IPS DF 4.7 (cell line): ENCODE measurements at regions not wholly inside any gene's neighbourhood (a gene's known extent, or its start where the extent isn't known, plus 50 kb on each side); places are given as distances from the start of the nearest gene placed in this dataset.
"Not testable (repeated sequence)": the region's sequence is repeated elsewhere in the genome, so short reads cannot be mapped to it uniquely, and the experiment has no call there.

Experiments
- DNase-seq: peaks from one replicate; pipeline ENCODE4 v3.0.0-alpha.2; 2013; ENCODE audit warnings: low spot score; ENCODE audit errors: extremely low read depth

DNA sequence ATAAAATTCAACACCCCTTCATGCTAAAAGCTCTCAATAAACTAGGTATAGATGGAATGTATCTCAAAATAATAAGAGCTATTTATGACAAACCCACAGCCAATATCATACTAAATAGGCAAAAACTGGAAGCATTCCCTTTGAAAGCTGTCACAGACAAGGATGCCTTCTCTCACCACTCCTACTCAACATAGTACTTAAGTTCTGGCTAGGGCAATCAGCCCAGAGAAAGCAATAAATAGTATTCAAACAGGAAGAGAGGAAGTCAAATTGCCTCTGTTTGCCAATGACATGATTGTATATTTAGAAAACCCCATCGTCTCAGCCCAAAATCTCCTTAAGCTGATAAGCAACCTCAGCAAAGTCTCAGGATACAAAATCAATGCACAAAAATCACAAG, 673.8 kb upstream of the IGFBP3 start:
- DNase-seq, result not testable (repeated sequence)

DNA sequence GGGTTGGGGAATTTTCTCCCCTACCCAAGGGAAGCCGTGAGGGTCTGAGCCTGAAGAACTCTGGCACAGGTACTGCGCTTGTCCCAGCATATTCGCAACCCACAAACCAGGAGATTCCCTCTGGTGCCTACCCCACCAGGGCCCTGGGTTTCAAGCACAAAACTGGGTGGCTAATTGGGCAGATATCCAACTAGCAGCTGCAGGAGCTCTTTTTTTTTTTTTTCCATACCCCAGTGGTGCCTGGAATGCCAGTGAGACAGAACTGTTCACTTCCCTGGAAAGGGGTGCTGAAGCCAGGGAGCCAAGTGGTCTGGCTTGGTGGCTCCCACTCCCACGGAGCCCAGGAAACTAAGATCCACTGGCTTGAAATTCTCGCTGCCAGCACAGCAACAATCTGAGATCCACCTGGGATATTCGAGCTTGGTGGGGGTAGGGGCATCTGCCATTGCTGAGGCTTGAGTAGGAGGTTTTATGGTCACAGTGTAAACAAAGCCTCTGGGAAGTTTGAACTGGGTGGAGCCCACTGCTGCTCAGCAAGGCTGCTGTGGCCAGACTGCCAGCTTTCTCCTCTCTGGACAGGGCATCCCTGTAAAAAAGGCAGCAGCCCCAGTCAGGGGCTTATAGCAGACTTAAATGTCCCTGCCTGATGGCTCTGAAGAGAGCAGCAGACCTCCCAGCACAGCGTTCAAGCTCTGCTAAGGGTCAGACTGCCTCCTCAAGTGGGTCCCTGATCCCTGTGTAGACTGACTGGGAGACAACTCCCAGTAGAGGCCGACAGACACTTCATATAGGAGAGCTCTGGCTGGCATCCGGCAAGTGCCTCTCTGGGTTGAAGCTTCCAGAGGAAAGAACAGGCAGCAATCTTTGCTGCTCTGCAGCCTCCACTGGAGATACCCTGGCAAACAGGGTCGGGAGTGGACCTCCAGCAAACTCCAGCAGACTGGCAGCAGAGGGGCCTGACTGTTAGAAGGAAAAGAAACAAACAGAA, 670.1 kb upstream of the IGFBP3 start:
- not testable (repeated sequence) for DNase-seq

DNA sequence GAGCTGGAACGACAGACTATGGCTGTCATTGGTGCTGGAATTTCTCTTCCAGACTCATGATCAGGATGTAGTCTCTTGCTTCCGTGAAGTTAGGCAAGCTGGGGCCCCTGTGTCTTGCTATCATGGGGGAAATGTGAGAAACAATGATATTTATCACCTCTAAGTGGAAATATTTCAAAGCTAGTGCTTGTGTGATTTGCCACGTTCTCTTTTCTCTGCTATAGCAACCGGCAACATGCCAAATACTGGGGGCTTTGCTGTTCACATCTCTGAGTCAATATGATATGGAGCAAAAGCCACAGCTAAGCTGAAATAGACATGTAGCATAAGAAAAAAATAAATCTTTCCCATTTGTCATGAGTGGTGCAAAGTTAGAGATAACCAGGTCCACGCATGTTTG, 668.2 kb upstream of the IGFBP3 start:
- DNase-seq, result no peak

DNA sequence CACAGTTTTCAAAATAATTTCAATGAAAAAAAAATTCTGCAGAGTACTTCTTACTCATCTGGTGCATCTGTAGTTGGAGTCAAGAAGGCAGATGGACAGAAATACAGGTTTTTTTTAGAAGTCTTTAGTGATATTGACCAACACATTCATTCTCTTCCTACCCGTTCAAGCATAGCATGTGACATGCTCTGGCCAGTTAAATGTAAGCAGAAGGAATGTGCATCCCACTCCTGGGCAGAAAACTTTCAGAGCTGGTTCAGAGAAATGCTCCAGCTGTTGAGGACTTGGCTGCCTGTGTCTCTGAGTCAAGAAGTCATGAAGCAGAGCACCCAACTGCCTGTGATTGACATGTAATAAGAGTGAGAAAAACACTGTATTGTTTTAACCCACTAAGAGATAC, 665.3 kb upstream of the IGFBP3 start:
- no peak for DNase-seq

DNA sequence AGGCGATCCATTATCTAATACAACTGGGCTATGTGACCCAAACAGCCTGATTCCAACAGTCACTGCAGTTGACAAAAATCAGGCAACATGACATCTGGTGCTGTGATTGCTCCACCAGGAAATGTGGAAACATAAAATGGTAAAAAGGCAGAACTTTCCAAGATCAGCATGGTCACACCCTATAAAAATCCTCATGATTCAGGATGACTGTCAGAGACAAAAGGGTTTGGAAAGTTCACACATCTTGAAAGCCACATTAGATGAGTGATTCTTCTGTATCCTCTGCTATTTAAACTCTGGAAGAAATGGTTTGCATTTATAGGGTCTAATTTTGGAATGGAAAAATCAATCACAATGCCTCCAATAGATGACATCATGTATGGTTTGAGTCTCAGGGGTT, 662.6 kb upstream of the IGFBP3 start:
- DNase-seq, result no peak

DNA sequence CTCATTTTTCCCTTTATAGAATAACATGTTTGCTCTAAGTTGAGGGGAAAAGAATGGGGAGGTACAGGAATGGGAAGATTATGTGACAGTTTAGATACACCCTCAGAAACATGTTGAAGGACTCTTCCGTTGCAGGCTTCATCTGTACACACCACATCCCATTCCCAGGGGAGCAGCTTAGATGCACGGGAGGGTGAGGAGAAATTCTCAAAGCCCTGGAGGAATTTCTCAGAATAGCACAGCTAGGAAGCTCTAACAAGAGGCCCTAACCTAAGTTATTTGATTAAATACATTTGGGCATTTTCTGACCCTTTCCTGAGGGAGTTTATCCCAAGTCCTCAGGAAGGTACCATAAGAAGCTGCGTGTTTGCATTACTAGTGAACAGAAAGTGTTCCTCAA, 660.2 kb upstream of the IGFBP3 start:
- no peak for DNase-seq

DNA sequence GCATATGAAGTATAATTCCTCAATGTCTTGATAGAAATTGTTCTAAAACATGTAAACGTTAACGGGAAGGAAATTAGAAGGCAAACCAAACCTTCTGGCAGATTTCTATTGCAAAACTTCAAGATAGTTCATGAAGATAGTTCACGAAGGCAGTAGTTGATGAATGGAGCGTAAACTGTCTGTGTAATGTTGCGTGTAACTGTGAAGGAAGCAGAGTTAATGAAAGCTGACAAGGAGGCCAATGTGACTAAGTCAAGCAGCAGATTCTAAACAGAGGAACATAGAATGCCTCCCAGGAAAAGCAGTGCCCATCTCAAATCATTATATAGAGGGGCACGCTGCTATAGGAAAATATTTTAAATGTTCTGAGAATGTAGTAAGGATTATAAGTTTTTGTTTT, 659.7 kb upstream of the IGFBP3 start:
- DNase-seq, result no peak

DNA sequence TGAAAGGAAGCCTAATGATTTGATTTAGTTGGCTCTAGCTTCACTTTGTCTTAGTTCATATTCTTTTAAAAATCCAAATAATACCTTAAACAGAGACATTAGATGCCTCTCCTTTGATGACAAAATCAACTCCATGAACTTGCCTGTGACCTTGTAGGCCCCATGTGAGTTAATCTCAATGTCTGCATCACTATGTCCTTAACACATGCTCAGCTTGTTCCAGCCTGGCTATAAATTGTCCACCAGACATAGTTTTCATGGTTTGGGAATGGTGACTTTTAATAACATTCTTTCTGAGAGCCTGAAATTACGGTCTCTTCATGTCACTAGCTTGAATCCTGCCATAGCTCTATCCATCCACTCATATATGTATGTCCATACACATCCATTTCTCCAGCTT, 656.3 kb upstream of the IGFBP3 start:
- no peak for DNase-seq

DNA sequence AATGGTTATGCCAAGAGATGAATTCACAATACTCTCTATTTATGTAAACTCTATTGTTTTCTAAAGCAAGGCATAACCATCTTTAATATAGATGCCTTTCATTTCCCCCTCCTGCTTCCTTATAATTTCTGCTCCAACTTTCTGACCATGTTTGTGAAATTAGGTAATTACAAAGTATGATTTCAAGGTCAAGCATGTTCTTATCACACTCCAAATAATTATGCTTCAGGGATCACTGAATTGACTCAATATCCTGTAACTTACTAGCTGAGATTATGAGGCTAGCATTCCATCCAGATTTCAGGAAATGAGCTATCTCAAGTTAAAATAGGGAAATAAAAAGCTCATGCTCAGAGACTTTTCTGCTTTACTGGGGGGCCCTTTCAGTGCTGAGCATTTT, 655.9 kb upstream of the IGFBP3 start:
- DNase-seq, result no peak

DNA sequence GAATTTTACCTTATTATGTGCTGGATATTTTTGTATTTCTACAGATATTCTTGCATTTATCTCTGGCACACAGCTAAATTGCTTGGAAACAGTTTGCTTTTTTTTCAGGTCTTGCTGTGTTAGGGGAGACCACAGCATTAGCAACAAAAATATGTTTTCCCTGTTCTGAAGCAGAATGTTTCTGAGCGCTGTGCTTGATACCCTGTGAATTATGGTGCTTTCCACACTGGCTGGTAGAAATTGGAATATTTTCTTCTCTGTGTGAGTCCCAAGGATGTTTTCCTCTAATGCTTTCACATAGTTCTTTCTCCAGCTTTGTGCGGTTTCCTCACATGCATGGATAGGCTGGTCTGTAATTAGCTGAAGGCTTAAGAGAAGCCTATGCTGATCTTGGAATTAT, 651.6 kb upstream of the IGFBP3 start:
- no peak for DNase-seq

DNA sequence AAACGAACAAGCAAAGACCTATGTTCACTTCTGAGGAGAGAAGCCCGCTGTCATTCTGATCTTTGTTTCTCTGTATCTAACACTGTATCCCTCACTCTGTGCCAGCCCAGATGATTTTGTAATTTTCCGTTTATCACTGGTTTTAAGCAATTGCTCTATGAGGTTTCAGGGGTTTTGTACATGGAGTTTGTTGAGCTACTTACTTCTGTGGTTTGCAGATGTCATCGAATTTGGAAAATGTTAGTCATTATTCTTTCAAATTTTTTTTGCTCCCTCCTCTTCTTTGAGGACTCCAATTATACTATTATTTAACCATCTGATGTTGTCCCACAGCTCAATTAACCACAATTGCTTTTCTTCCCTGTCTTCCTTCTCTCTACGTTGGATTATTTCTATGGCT, 650.9 kb upstream of the IGFBP3 start:
- no peak for DNase-seq

DNA sequence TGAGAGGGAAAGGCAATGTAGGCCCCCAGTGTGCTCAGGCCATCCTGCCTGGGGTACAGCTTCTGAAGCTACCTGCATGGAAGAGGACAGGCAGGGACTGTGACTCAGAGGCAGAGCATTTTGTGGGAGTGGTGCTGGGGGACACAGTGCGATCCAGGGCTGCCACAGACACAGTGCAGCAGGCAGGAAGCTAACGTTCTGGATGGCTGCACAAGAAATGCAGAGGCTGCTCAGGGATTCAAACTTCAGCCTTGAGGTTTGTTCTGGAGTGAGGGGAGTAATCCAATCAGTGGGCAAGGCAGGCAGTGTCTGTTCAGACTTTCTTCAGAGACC, 648.0 kb upstream of the IGFBP3 start:
- no peak for DNase-seq

DNA sequence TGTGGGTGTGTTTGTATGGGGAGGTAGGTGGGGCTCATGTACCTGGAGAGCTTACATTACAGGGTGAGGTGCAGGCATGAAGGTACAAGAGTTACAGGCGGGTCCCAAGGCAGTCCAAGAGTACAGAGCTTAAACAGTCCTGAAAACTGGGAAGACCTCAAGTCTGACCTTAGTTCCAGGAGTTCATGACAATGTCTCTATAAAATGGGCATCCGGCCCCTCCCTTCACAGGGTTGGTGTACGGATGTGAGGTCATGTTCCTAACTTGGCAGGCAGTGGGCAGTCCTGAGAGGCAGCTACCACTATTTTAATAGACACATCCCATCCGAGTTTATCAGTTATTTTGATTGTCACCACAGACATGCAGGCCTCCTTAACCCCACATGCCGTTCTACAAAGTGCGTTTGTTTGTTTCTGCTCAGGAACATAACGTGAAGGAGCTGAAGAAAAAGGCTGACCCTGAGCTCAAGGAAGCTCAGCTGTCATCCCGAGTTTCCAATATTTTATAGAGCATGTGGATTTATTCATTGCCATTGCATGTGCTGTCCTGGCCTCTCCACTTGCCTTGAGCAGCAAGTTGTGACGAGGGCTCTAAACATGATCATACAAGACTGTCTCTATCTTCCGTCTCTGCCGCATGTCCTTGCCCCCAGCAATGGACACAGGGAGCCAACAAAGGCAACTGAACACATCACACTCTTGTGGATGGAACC, 647.5 kb upstream of the IGFBP3 start:
- DNase-seq, result no peak

DNA sequence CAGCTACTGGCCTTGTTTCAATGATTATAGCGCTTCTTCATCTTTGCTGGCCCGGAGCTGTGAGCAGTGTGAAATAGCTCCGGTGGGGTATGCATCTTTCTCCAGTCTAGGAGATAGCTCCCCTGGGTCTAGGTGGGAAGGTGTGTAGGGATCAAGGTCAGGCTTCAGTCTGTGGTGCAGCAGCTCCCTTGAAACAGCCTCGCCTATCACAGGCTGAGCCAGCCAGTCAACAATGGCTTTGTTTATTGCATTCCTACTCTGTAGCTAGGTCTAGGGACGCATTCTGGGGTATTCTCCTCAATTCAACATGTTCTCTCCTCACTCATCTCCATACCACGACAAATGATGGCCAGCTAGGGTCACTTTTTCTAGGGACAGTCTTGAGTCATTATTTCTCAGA, 646.8 kb upstream of the IGFBP3 start:
- no peak for DNase-seq

DNA sequence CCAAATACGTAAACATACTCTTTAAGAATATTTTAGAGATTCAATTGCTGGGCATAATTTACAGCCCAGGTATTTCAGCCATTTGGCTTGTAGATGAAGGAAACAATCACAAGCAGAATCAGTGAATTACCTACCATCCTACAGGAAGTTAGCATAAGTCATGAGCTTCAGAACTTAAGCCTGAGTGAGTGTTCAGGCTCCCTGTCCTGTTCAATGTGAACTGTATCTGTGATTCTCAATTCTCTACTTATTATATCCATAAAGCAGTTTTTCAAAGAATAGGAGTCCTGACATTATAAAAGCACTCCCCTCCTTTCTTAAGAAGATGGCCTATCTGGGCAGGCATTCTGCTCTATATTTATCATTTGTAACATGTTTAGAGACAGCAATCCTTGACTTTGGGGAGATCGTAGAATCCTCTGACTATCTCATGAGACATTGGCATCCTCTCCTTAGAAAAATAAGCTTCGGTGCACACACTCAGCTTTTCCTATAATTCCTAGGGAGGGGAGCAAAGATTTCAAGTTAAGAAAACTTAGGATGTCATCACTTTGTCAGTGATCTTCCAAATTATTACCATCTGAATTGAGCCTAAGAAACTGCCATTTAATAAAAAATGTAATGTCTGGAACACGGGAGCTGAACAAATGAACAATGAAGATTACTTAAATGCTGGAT, 645.2 kb upstream of the IGFBP3 start:
- DNase-seq, result no peak

DNA sequence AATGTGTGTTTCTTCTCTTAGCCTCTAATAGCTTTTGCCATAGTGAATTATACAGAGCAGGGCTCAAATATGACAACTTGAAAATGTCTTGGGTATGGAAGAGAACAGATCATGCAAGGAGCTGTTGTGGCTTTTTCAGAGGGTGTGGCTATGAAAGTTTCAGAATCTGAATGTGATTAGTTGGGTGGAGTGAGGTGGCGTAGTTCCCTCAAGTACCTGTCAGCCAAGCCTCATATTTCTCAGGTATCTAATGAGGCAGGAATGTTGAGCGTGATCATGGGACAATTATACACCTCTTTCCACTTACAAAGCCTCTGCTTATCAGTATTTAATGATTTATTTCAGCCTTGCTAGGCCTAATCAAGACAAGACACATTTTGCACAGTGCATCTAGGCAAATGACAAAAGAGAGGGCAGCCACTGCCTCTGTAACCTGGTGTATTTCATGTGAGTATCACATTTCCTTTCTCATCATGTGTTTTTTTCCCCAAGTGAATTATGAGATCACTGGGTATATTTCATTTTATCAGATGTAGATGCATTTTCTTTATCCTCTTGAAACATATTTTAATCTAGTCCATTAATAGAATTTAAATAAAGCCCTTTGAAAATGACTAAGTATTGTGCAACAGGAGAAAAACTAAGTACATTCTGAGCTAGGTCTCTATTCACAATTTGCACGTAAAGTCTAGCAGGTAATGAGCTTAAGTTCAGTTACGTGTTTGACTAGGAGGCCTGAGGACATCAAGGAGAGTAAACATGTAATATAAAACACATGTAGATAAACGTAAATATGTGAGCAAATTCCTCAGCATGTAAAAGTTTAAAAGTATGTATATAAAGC, 644.4 kb upstream of the IGFBP3 start:
- no peak for DNase-seq

DNA sequence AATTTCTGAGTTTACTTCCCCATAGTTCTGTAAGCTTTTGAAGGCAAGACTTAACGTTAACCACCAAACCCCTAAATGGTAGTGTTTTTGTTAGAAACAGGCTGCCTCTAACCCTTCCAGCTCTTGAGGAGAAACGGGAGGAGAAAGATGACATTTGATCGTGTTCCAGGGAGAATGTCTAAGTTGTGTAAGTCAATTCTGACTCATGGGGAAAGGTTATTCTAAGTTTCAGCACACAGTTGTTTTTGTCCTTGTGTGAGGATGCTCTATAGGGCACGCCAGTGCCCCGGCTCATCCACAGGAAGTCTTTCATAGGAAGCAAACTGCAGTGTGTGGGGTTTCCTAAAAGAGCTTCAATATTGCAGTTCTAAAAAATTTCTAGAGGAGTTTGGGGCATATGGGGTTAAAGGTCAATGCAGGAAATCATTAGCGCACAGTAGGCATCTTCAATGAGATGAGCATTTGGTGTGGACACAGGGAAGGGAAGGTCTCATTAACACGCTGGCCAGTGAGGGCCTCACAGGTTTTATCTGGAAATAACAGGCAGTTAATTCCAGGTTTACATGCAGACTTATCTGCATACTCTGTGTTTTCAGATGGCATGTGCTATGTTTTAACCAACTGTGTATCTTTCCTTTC, 638.2 kb upstream of the IGFBP3 start:
- DNase-seq, result no peak

DNA sequence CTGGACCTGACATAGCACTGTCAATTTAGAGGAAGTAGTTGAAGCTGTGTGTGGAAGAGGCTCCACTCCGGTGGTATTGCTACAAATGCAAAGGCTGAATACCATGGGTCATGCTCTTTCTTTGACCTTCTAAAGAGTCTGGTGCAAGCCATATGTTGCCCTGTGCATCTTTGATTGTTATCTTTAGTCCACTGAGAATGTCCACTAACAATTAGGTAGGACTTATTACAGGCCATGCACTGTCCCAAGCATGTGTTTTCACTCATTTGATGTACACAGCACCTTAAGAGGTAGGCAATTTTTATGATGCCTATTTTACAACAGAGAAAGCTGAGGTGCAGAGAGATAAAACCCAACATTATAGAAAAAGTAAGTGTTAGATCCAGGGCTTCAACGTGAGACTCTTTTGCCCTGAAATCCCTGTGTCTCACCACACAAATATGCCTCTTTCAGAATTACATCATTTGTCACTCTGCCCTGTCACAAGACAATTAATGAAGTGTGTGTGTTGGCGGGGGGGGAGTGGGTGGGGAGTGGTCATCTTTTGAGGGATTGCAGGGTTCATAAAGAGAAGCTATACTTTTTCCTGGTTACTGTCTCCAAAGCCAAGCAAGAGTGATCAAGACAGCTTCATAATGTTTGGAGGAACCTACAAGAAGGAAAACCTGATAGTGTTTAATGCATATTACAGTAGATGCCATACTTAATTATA, 637.6 kb upstream of the IGFBP3 start:
- DNase-seq, result no peak

DNA sequence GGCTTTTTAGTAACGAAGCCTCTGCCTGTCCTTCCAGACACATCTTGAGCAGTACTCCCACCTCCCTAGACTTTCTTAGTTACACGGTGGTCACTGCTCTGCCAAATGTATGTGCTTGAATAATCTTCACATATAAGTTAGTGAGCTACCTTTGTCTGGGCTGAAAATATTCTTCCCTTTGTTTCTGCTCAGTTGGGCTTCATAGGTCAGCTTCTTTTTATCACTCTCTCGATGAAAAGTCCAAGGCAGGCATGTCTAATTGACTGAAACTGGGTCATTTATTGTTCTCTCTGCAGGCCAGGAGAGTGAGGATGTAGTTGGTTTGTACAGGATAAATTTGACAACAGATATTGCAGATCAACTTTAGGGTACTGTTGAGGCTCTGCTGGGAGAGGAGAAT, 636.7 kb upstream of the IGFBP3 start:
- no peak for DNase-seq

DNA sequence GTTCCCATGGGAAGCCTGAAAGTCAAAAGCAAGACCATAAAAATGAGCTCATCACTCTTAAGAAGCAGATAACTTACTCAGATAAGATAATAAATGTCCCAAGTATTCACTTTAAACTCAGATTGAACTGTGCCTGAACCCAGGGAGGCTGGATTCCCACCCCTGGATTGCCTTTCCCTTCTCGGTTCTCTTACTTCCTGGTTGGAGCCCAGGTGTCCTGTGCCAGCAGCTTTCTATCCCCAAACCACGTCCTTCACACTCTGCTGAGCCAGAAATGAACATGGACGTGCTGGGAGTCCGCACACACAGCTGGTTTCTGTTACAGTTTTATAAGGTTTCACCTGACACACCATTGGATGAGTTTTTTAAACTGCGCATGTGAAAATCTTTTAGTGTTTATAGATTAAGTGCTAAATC, 636.2 kb upstream of the IGFBP3 start:
- no peak for DNase-seq
